IMR-90 (cell line): ENCODE measurements at regions not wholly inside any gene's neighbourhood (a gene's known extent, or its start where the extent isn't known, plus 50 kb on each side); places are given as distances from the start of the nearest gene placed in this dataset.

Experiments used
- CTCF ChIP-seq: conservative IDR thresholded peaks from 2 replicates; pipeline ENCODE4 v1.5.1; 2012; ENCODE audit warnings: mild to moderate bottlenecking, low read depth, low read length, improper control_type of control experiment
- RFX5 ChIP-seq: IDR thresholded peaks from 2 replicates; pipeline ENCODE4 v1.8.0; 2012; ENCODE audit warnings: low read depth, mild to moderate bottlenecking, low read length, moderate library complexity

DNA sequence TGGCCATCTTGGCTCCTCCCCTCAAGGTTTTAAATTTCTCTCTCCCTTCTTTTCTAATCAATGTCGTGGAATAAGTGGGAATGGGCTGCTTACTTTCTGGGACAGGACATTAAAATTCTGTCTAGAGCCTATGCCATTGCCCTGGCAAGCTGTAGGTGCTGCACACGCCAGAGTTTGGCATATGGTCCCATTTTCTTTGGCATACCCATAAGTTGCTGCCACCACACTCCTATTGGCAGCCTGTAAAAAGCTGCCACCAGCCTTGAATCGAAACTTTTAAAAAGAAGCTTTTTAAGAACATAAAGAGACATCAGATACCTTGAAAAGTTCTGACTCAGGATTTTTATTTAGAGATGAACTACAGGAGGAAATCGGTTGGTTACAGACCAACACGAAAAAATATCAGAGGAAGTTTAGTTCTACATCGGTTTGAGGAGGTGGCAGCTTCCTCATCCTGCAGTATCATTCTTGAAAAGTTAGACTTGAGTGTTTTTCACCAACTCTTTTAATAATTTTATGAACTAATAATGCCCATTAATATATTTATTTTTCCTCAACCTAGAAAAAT lies 517.8 kb upstream of the ANO5 start:
- TF ChIP-seq CTCF (no peak), RFX5 (no peak)
